HG02970 (cell line): ENCODE measurements at regions not wholly inside any gene's neighbourhood (a gene's known extent, or its start where the extent isn't known, plus 50 kb on each side); places are given as distances from the start of the nearest gene placed in this dataset.

ENCODE experiments used
- ATAC-seq: cut with Tn5 transposase; IDR thresholded peaks from one replicate; pipeline ENCODE4 v1.9.1; 2021; ENCODE audit warnings: mild to moderate bottlenecking, moderate library complexity, moderate number of reproducible peaks; ENCODE audit not compliant: unreplicated experiment, low FRiP score

GRCh38 chr12:127558361-127558760 is 708.6 kb upstream of the TMEM132C start:
- no peak for ATAC-seq

GRCh38 chr12:127559349-127560040 is 707.5 kb upstream of the TMEM132C start:
- peak; percentile 74 for ATAC-seq

DNA sequence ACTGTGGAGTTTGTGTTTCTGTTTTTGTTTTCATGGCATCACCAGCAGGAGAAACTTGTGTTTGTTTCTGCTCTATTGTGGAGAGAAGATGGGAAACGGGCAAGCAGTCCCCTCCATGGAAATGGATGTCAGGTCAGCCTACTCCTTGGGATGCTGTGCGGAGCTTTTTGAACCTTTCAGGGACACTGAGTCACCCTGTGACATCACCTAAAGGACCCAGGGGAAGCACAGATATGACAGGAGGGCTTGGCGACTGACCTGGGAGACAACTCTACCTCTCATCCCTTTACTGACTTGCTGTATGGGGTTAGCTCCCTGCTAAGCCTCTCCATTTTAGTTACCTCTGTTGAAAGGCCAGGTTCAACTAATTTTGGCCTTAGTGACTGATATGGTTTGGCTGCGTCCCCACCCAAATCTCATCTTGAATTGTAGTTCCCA is 706.9 kb upstream of the TMEM132C start:
- no peak for ATAC-seq

GRCh38 chr12:127562816-127563215 is 704.2 kb upstream of the TMEM132C start:
- no peak for ATAC-seq

- no peak for ATAC-seq
Observed at GRCh38 chr12:127565241-127565640, 701.7 kb upstream of the TMEM132C start.

GRCh38 chr12:127567531-127567930 is 699.4 kb upstream of the TMEM132C start:
- ATAC-seq, result no peak

DNA sequence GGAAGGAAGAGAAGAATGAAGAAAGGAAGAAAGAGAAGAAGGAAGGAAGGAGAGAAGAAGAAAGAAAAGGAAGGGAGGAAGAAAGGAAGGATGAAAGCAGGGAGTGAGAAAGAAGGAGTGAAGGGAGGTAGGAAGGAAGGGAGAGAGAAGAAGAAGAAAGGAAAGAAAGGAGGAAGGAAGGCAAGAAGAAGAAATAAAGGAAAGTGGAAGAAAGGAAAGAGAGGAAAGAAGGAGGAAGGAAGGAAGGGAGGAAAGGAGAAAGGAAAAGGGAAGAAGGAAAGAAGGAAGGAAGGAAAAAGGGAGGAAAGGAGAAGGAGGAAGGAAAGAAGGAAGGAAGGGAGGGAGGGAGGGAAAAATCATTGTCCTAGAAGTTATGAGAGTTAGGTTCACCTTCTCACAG is 696.6 kb upstream of the TMEM132C start:
- no peak for ATAC-seq

GRCh38 chr12:127570793-127571360 is 696.1 kb upstream of the TMEM132C start:
- ATAC-seq, result no peak

- ATAC-seq, result no peak
Observed at GRCh38 chr12:127571578-127571977, 695.4 kb upstream of the TMEM132C start.

DNA sequence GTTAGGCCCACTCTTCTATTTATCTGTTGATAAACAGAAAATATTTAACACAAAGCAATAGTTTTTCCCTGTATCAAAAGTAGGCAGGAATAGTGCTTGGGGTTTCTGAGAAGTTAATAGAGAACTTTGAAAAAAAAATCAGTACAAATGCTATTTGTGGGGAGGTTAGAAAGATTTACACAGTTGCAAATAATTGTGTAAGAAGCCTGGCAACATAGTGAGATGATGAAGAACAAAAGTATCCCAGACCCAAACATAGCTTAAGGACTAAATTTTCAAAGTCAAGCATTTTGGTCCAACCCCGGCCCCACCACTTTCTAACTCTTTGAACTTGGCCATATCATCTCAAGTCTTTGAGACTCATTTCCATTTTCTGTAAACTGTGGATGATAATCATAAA is 687.5 kb upstream of the TMEM132C start:
- no peak for ATAC-seq

- no peak for ATAC-seq
Observed at GRCh38 chr12:127582074-127582473, 684.9 kb upstream of the TMEM132C start.

DNA sequence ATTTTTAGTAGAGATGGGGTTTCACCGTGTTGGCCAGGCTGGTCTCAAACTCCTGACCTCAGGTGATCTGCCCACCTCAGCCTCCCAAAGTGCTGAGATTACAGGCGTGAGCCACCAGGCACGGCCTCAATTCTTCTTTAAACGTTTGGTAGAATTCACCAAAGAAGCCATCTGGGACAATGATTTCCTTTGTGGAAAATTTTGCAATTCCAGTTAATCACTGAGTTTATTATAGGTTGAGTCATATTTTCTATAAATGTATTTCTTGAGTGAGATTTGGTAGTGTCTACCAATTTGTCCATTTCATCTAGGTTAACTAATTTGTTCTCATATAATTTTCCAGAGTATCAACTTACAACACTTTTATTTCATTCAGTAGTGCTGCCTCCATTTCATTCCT is 683.9 kb upstream of the TMEM132C start:
- ATAC-seq, result no peak

- ATAC-seq, result no peak
Observed at GRCh38 chr12:127588249-127588648, 678.7 kb upstream of the TMEM132C start.

DNA sequence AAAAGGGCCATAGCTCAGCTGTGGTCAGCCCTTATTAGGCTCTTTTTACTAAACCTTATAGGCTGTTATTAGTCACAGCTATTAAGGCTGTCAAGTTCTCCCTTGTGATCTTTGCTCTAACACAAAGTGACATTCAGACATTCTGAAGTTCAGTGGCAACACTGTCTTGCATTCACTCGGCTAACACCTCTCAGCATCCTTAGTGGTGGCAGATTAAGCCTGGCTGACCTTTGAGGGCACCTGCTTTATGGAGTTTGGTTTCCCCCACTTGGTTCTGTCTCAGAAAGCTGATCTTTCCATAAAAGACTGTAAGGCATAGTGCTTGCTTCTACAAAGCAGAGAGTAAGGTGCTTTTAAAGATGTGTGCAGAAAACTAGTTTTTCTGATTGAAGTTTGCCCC is 677.4 kb upstream of the TMEM132C start:
- ATAC-seq, result no peak

GRCh38 chr12:127590868-127591267 is 676.1 kb upstream of the TMEM132C start:
- no peak for ATAC-seq

- ATAC-seq, result no peak
Observed at GRCh38 chr12:127592245-127592644, 674.7 kb upstream of the TMEM132C start.

GRCh38 chr12:127594351-127594970 is 672.5 kb upstream of the TMEM132C start:
- ATAC-seq, result no peak

- ATAC-seq, result no peak
Observed at GRCh38 chr12:127595506-127595905, 671.5 kb upstream of the TMEM132C start.

GRCh38 chr12:127596891-127597290 is 670.1 kb upstream of the TMEM132C start:
- no peak for ATAC-seq

DNA sequence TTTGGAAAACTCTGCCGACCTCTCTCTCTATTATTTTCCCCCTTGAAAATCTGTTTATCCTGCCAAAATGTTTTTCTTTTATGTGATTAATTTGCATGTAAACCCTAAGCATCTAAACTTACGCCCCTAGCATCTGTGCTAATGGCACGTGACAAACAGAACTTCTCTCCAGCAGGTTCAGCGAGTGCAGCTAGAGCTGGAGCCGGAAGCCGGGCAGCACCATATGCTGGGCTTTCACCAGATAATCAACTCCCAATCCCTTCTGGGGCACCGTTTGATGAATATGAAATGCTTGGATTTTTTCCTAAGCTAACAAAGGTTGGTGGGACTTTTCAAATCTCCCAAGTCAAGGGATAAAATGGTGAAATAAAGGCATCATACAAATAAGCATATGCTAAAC is 667.5 kb upstream of the TMEM132C start:
- ATAC-seq, result no peak

GRCh38 chr12:127600211-127600610 is 666.8 kb upstream of the TMEM132C start:
- ATAC-seq, result no peak

GRCh38 chr12:127606476-127607015 is 660.4 kb upstream of the TMEM132C start:
- no peak for ATAC-seq
